Fibroblast of mammary gland (primary cell): ENCODE measurements at regions not wholly inside any gene's neighbourhood (a gene's known extent, or its start where the extent isn't known, plus 50 kb on each side); places are given as distances from the start of the nearest gene placed in this dataset.

Source experiments
- DNase-seq: peaks from one replicate; pipeline ENCODE4 v3.0.0-alpha.2; 2010; ENCODE audit warnings: low read depth
- H3K4me3 ChIP-seq: 2 replicates; pipeline ENCODE4 v1.5.1; 2011; ENCODE audit warnings: low read depth, mild to moderate bottlenecking, low read length, moderate library complexity; ENCODE audit not compliant: control insufficient read depth
- TF ChIP-seq, protein P1 (sequence below): conservative IDR thresholded peaks from 2 replicates; pipeline ENCODE4 v1.5.1; 2011; ENCODE audit warnings: low read depth, low read length, inconsistent platforms; ENCODE audit not compliant: control insufficient read depth, insufficient read depth

DNA sequence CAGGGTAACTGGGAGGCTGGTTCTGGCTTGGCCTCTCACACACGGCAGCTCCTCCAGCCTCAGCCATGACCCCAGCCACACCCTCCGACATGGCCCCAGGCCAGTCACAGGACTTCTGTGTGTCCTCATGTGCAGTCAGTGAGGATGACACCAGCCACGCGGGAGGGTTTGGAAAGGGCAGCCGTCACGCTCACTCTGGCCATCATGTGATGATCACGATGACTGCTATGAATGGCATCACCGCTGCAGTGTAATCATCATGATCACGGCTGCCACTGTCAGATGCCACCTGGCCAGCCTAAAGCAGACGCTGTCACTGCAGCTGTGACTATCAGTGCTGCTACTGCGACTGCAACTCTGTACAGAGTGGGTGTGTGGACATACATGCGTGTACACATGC is 640.9 kb downstream of the BRD1 start:
- TF ChIP-seq, protein P1, sequence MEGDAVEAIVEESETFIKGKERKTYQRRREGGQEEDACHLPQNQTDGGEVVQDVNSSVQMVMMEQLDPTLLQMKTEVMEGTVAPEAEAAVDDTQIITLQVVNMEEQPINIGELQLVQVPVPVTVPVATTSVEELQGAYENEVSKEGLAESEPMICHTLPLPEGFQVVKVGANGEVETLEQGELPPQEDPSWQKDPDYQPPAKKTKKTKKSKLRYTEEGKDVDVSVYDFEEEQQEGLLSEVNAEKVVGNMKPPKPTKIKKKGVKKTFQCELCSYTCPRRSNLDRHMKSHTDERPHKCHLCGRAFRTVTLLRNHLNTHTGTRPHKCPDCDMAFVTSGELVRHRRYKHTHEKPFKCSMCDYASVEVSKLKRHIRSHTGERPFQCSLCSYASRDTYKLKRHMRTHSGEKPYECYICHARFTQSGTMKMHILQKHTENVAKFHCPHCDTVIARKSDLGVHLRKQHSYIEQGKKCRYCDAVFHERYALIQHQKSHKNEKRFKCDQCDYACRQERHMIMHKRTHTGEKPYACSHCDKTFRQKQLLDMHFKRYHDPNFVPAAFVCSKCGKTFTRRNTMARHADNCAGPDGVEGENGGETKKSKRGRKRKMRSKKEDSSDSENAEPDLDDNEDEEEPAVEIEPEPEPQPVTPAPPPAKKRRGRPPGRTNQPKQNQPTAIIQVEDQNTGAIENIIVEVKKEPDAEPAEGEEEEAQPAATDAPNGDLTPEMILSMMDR: no peak
- H3K4me3 ChIP-seq: no peak overlapping the region
- DNase-seq: no peak

DNA sequence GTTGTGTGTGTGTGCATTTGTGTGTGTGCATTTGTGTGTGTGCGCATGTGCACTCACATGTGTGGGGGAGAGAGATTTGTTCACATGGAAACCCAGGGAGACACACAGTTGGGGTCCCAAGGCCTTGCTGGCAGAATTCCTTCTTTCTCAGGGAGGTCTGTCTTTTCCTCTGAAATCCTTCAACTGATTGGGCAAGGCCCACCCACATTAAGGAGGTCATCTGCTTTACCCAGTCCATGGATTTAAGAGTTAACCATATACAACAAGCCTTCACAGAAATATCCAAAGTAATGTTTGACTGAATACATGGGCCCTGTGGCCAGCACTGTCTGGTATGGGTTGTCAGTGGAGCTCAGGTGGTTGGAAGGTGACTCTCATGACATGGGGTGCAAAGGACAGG is 641.4 kb downstream of the BRD1 start:
- TF ChIP-seq, protein P1: no peak
- DNase-seq: no peak
- no peak overlapping the region for H3K4me3 ChIP-seq

DNA sequence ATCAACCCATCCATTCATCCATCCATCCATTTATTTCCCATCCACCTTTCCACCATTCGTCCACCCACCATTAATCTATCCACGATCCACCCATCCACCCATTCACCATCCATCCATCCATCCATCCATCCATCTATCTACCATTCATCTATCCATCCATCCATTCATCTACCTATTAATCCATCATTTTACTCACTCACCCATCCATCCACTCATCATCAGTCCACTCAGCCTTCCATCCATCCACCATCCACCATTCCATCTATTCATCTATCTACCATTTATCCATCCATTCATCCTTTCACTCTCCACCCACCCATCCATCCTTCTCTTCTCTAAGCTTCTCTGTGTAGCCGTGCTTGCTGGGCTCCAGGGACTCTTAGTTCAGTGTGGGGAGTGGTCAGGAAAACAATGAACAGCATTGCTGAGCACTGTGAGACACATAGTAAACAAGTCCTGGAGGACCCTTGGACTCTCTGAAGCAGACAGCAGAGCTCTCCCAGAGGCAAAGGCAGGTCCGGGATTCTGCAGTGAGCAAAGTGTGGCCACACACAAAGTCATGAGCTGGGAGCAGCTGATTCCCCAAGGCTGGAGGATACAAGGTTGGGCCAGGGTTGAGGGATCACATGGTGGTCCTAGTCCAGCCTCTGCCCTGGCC is 642.2 kb downstream of the BRD1 start:
- TF ChIP-seq, protein P1: no peak

DNA sequence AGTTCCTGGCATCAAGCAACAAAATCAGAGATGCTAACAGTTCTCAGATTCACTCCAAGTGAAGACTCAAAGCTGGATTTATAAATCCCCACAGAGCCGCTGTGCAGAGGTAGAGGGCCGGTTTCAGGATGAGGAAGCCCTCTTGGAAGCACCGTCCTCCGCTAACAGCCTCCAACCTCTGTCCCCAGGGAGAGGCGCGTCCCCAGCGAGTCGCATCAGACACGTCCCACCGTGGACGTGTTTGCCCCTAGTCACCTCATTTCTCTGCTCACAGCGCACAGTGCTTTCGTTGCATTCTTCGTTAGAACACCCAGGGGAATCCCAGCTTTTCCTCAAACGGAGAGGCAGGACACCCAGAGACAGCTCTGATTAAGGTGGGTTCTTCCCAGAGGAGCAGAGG is 642.9 kb downstream of the BRD1 start:
- TF ChIP-seq, protein P1: no peak
- no peak overlapping the region for H3K4me3 ChIP-seq
- DNase-seq: no peak

More for the DNA sequence above, 642.2 kb downstream of the BRD1 start:
- no peak overlapping the region for H3K4me3 ChIP-seq
- no peak for DNase-seq

DNA sequence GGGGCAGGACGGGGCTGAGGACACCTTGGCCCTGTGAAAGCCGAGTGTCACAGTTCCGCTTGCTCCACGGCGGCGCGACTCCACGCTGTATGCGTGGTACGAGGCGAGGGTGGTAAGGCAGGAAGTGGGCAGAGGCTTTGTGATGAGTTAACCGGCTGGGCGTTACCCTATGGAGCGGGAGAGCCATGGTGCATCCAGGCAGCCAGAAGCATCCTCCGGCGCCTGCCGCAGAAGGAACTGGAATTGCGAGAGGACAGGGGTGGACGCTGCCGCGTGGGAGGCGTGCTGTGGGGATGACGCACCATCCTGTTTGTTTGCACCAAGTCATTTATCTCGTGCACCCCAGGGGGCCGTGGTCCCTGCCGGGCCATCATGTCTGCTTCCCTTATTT is 643.9 kb downstream of the BRD1 start:
- H3K4me3 ChIP-seq: no peak overlapping the region
- DNase-seq: no peak
- TF ChIP-seq, protein P1: no peak

DNA sequence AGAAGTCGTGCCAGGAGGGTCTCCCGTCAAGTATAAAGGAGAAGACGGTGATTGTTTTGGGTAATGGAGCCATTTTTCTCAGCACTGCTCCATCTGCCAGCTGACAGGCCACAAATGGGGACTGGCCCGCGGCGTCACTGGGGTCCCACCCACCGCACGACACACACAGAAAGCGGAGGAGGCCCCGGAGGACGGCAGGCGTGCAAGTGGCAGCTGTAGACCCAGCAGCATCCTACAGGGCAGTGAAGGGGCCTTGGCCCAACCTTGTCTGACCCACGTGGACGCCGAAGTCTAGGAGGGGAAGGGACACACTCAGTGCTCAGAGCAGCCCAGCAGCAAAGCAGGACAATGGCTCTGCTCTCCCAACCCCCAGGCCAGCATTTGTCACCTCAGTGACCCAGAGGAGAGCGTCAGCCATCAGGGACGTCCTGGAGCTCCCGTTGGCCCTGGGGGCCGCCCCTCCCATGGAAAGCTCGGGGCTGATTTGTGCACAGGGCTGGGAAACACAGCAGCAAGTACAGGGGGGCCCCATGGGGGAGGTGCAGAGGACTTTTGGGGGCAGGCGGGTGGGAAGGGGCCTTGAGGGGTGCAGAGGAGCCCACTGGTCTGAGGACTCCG is 644.4 kb downstream of the BRD1 start:
- no peak for DNase-seq
- H3K4me3 ChIP-seq: no peak overlapping the region
- TF ChIP-seq, protein P1: no peak

DNA sequence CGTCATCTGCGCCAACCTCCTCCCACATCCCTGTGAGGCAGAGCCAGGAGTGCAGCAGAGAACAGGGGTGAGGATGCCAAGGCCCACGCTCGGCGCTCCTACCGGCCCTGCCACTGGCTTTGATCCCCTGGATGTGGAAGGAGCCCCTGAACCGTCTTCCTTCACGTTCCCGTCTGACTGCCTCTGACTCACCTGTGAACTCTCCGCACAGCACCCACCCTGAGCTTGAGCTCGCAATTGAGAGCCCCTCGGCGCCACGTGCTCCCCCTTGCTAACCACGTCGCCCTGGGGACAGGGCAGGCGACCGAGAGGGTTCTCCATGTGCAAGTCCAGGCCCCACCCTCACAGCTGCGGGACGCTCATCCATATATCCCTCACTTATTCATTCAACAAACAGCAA is 645.3 kb downstream of the BRD1 start:
- no peak for DNase-seq
- TF ChIP-seq, protein P1: no peak
- no peak overlapping the region for H3K4me3 ChIP-seq
